H1 (cell line): ENCODE measurements at regions not wholly inside any gene's neighbourhood (a gene's known extent, or its start where the extent isn't known, plus 50 kb on each side); places are given as distances from the start of the nearest gene placed in this dataset.

Experiments used
- JUN ChIP-seq: IDR thresholded peaks from 2 replicates; pipeline ENCODE4 v1.6.1; 2011; ENCODE audit warnings: low read depth, mild to moderate bottlenecking, improper control_type of control experiment, low read length
- JUND ChIP-seq: IDR thresholded peaks from 2 replicates; pipeline ENCODE4 v1.6.1; 2011; ENCODE audit warnings: mild to moderate bottlenecking, improper control_type of control experiment, low read length
- TF ChIP-seq, protein P1 (sequence below), 3 experiments: IDR thresholded peaks; 1 replicate in 2 of 3; 2 replicates in 1 of 3; pipeline versions ENCODE4 v1.5.1 to v1.6.1; 2011; ENCODE audit warnings: low read length in 3 of 3, mild to moderate bottlenecking in 3 of 3, inconsistent platforms in 2 of 3, low read depth in 1 of 3, moderate library complexity in 1 of 3; ENCODE audit not compliant: insufficient read depth in 1 of 3; ENCODE audit errors: control extremely low read depth in 1 of 3

DNA sequence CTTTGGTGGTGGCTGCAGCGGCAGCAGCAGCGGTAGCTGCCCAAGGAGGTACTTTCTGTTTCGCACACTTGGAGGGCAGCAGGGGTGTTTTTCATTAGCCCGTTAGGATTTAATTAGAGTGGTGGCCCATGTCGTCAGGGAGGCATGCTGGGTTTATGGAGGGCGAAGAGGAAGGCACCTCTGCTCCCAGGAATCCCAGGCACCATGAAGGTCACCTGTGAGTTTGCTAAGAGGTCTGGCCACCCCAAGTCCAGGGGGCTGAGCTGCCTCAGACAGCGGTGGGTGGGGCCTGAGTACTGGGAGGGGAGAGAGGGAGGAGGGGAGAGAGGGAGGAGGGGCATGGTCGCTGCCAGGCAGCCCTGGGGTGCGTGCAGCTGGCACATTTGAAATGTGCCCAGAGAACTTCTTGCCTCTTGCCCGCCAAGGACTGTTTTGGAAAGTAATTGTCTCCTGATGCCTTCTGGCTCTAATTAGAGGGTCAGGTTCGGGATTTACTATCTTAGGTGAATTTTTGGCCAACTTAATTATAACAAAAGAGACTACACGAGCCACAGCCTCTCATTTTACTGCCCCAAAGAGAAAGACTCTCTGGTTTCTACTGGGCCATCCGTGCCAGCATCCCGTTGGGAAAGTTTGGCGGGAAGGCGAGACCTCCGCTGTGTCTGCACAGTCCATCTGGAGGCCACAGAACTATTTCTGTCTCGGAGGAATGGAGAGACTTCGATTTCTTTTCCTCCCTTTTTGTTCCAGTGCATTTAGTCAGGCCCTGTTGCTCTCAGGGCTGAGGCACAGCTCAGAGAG is 62.0 kb downstream of the GLI2 start:
- TF ChIP-seq JUN = no peak
- TF ChIP-seq, protein P1, sequence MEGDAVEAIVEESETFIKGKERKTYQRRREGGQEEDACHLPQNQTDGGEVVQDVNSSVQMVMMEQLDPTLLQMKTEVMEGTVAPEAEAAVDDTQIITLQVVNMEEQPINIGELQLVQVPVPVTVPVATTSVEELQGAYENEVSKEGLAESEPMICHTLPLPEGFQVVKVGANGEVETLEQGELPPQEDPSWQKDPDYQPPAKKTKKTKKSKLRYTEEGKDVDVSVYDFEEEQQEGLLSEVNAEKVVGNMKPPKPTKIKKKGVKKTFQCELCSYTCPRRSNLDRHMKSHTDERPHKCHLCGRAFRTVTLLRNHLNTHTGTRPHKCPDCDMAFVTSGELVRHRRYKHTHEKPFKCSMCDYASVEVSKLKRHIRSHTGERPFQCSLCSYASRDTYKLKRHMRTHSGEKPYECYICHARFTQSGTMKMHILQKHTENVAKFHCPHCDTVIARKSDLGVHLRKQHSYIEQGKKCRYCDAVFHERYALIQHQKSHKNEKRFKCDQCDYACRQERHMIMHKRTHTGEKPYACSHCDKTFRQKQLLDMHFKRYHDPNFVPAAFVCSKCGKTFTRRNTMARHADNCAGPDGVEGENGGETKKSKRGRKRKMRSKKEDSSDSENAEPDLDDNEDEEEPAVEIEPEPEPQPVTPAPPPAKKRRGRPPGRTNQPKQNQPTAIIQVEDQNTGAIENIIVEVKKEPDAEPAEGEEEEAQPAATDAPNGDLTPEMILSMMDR (IDR thresholded peaks at IDR 0.05; ENCODE audit: control extremely low read depth in 1 of 3, insufficient read depth in 1 of 3, low read depth in 1 of 3, low read length in 3 of 3) = no peak
- TF ChIP-seq JUND = no peak
